GM19397 (cell line): ENCODE measurements at regions not wholly inside any gene's neighbourhood (a gene's known extent, or its start where the extent isn't known, plus 50 kb on each side); places are given as distances from the start of the nearest gene placed in this dataset.
"Not testable (repeated sequence)": the region's sequence is repeated elsewhere in the genome, so short reads cannot be mapped to it uniquely, and the experiment has no call there.

Source experiments
- ATAC-seq: cut with Tn5 transposase; IDR thresholded peaks from one replicate; pipeline ENCODE4 v1.9.1; 2021; ENCODE audit warnings: mild to moderate bottlenecking, moderate library complexity; ENCODE audit not compliant: unreplicated experiment

DNA sequence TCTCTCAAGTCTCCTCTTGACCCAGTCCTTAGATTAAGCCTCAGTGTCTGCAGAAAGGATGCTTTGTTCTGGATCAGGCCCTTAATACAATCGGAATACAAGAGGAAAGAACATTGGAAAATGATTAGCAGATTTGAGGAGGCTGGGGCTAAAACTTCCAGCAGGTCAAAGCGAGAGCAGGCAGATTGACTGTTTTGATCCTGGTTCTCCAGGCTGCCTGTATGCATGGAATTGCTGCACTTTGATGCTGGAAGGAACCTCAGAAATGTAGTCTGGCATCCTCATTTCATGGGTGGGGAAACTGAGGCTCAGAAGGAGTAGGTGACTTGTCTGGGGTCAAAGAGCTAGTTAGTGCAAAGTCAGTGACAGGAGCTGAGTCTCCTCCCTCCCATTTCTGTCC is 202.8 kb downstream of the EMX2 start:
- no peak for ATAC-seq

GRCh38 chr10:117746541-117747448 is 204.2 kb downstream of the EMX2 start:
- ATAC-seq, result no peak

DNA sequence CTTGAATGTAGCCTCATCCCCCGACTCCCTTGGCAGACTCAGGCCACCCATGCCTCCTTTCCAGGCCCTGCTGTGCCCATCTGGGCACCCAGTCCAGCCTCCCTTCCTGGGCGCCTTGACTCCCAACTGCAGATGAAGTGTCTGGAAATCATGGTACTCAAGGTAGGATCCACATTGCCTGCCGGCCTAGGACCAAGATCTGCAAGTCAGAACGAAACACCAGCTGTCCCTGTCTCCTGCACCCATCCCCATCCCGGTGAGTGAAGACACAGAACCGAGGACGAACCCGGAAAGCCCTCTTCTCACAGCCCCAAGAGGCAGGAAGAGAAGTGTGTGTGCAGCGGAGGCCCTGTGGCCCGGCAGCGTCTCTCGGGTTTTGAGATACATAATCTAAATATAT is 205.1 kb downstream of the EMX2 start:
- ATAC-seq, result no peak

DNA sequence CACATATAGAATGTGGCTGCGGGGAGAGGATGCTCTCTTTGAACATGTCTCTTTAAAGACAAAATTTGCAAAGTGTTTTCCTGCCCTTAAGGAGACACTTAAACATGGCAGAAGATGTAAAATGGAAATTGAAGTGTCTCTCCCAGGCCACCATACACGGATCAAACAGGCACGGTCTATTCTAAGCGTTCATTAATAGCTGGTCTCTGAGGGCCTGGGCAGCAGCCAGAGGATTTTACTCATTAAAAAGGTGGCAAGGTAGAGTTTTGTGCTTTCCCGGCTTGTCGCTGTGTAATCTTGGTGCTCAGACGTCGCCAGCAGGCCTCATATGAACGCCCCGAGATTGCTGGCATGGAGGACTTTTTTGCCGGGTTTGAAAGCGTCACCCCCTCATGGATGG is 205.5 kb downstream of the EMX2 start:
- no peak for ATAC-seq

DNA sequence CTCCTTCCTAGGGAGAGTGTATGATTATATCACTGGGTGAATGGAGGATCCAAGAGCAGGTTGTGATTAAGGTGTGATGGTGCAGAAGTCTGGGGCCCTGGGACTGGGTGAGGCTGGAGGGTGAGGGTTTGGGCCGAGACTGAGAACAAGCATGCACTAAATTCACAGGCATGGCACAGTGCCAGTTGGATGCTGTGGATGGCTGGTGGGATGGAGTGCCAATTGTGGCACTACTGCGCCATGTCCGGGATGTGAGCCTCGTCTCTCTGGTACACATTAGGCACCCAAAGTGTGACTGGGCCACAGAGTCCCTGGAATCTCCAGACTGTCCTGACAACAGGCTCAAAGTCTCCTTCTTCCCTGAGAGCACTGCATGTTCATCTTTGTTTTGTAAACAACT is 208.1 kb downstream of the EMX2 start:
- no peak for ATAC-seq

DNA sequence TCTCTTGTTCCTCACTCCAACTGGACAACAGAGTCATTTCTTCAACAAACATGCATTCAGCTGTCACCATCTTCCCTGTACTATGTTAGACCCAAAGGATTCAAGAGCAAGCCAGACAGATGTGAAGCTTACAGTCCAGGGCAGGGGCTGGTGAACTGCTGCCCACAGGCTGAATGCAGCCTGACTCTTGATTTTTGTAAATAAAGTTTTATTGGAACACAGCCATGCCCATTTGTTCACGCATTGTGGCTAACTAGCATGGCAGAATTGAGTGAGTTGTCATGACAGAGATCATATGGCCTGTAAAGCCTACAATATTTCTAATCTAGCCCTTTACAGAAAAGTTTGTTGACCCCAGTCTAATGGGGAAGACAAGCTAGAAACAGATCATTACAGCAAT is 208.7 kb downstream of the EMX2 start:
- no peak for ATAC-seq

DNA sequence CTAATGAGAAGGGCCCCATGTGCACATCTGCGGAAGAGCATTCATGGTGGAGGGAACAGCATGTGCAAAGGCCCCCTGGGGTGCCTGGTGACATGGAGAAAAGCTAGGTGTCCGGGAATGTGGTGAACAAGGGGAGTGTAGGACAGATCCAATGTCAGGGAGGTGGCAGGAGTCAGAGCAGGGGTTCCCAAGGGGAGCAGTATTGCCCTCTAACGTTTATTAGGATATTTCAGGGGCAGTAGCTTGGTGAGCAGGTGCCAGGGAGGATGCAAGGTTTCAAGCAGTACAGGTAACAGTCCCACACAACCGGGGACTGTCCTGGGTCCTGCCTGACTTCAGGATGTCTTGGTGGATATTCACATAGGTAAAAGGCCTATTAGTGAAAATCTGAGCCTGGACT is 209.6 kb downstream of the EMX2 start:
- ATAC-seq, result no peak

GRCh38 chr10:117754770-117755658 is 212.5 kb downstream of the EMX2 start:
- no peak for ATAC-seq

- ATAC-seq, result no peak
Observed at GRCh38 chr10:117755659-117756014, 213.1 kb downstream of the EMX2 start.

- ATAC-seq, result no peak
Observed at GRCh38 chr10:117757086-117757720, 214.7 kb downstream of the EMX2 start.

GRCh38 chr10:117759266-117759665 is 216.7 kb downstream of the EMX2 start:
- ATAC-seq, result no peak

- ATAC-seq, result no peak
Observed at GRCh38 chr10:117761695-117762094, 219.1 kb downstream of the EMX2 start.

DNA sequence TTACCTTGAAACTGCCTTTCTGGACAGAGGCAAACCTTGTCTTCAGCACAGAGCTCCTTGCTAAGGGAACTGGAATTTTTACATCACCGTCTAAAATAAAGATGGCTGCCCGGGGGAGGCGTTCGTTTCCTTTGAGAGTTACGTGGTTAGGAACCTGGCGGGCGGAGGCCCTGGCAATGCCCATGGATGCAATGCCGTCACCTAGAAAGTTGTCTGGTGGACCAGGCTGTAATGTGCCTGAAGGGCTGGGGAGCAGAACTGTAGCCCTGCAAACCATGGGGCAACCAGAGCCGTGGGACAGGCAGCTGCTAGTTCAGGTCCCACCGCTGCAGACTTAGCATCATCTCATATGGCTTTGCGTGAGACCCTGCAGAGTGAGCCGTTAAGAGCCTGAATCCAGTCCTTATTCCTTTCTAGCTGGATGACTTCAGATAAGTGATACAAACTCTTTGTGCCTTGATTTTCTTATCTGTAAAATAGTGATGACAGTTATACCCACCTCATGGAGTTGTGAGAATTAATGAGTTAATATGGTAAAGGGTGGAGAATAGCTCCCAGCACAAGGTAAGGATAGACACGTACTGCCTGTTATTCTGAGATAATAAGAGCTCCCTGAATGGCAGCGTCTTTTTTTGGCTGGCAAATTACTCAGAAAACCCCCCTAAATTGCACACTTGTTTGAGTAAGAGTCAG is 219.7 kb downstream of the EMX2 start:
- ATAC-seq, result no peak

DNA sequence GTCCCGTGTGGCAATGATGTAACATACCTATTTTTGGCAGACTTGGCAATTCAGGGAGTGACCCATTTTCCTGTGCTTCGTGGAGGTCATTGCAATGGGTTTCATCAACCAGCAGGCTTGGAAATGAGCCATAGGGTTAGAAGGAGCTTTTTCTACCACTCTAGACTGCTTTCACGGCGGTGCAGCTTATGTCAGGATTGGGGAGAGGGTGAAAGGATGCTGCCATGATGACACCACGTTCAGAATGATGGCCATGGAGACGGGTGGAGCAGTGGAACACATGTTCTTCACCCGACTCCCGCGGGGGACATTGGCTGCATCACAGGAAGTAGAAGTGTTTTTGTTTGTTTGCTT is 220.2 kb downstream of the EMX2 start:
- ATAC-seq, result no peak

GRCh38 chr10:117763528-117763927 is 221.0 kb downstream of the EMX2 start:
- no peak for ATAC-seq

DNA sequence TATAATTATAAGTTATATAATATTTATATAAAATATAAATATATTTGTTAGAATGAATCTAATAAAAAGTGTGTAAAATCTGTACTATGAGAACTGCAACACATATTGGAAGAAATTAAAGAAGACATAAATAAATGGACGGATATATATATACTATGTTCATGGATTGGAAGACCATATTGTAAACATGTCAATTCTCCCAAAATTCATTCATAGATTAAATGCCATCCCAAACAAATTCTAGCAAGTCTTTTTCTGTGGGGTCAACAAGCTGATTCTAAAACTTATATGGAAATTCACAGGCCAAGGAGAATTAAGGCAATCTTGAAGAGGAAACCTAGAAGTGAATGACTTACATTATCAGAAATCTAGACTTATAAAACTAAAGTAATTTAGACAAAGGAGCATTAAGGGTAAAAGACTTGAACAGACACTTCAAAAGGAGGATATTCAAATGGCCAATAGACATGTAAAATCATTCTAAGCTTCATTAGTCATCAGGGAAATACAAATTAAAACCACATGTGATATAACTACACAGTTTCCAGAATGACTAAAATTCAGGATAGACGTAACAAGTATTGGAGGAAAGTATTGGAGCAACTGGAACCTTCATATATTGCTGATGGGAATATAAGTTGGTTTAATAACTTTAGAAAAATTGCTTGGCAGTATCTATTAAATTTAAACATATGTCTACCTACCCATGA is 225.9 kb downstream of the EMX2 start:
- no peak for ATAC-seq

- no peak for ATAC-seq
Observed at GRCh38 chr10:117775526-117775925, 233.0 kb downstream of the EMX2 start.

- ATAC-seq, result not testable (repeated sequence)
Observed at GRCh38 chr10:117777222-117777621, 234.7 kb downstream of the EMX2 start.

DNA sequence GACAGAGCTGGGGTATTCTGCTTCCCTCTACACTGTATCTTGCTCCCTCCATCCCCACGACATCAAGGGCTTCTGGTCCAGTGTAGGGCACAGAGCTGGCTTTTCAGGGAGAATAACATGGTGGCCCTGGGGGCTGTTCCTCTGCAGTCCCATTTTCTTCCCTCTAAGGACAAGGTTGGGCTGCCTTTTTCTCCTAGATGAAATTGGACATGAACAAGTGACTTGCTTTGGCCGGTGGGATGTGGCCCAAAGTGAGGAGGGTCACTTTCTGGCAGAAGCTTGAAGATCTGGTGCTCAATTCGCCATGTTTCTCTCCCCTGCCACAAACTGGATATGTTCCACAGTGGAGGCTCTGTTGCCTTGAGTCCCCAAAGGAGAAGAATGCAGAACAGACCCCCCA is 235.7 kb downstream of the EMX2 start:
- no peak for ATAC-seq

GRCh38 chr10:117780411-117780810 is 237.9 kb downstream of the EMX2 start:
- ATAC-seq, result no peak
